Kidney epithelial cell (primary cell): ENCODE measurements at regions not wholly inside any gene's neighbourhood (a gene's known extent, or its start where the extent isn't known, plus 50 kb on each side); places are given as distances from the start of the nearest gene placed in this dataset.
A peak's percentile ranks its signal among the peaks of the same experiment; 100 is the strongest.

Experiments
- DNase-seq: peaks from one replicate; pipeline ENCODE4 v3.0.0-alpha.2; 2010; ENCODE audit warnings: low read depth
- H3K27me3 ChIP-seq: 2 replicates; pipeline ENCODE4 v1.6.0; 2011; ENCODE audit warnings: low read length; ENCODE audit not compliant: control insufficient read depth, insufficient read depth
- H3K36me3 ChIP-seq: 2 replicates; pipeline ENCODE4 v1.5.1; 2011; ENCODE audit warnings: low read length; ENCODE audit not compliant: control insufficient read depth, insufficient read depth
- H3K4me3 ChIP-seq: 2 replicates; pipeline ENCODE4 v1.5.1; 2011; ENCODE audit warnings: low read depth, mild to moderate bottlenecking, control low read depth, low read length
- CTCF ChIP-seq: IDR thresholded peaks from 2 replicates; pipeline ENCODE4 v1.5.1; 2011; ENCODE audit warnings: mild to moderate bottlenecking, moderate library complexity, low read length, control low read depth, inconsistent platforms; ENCODE audit not compliant: insufficient read depth, poor library complexity, severe bottlenecking

DNA sequence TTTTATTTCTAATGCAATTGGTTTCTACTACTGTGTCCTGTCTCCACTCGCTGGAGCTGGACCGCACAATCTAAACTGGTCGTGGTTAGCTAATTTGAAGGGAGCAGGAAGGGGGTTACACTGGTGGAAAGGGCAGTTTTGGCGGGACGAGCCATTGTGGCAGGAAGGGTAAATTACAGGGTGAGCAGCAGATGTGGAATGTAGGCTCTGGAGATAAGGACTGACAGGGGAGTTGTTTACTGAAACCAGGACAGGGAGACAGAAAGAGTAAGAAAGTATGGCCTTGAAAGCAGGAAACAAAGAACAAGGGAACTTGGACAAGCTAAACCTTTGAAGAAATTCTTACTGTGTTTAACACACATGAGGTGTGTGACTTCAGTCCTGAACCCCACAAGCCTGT, 147.8 kb downstream of the ATXN7L3B start:
- Histone ChIP-seq H3K4me3 (no peak overlapping the region), H3K36me3 (no peaks in the 10 kb centered on the region), H3K27me3 (no peaks in the 10 kb centered on the region)
- no peak for TF ChIP-seq CTCF
- DNase-seq = no peak

DNA sequence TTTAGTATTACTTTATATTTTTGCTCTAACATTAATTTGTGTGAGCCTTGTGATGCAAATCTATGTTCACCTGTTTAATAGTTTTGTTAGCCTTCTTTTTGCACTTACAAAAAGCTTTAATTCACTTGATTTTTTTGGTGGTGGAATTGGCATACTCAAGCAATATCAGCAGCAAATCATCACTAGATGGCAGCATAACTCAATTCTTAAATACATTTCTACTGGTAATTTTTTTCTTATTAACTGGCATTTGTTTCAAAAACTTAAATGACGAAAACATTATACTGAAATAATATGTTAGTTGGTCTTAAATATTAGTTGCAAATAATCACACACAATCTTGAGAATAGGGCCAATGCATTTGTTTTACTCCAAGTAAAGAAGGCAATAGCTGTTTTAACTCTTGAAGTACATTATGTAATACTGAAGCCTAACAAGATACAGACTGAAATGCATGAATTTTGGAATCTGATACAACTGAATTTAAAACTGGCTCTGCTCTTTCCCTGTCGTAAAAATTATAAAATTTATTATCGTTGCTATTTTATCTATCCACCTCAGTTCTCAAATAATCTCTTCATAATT, 151.5 kb downstream of the ATXN7L3B start:
- H3K4me3 ChIP-seq = no peak overlapping the region
- TF ChIP-seq CTCF = peak; percentile 56
- no peaks in the 10 kb centered on the region for H3K27me3 ChIP-seq
- no peaks in the 10 kb centered on the region for H3K36me3 ChIP-seq
- peak; percentile 26 for DNase-seq

DNA sequence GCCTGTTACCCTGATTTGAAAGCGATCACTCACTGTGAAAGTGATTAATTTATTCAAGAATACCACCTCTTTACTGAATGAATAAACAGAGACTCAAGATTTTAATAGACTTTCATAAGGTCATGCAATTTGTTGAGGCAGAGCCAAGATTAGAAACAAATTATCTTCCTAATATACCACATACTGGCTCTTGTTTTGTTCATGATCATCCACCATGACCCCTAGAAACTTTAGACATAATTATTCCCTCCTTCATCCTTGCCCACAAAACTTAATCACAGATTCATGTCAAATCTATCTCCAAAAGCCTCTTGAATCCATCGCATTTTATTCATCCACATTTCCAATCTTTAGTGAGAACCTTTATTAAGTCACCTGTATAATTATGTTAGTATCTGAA, 152.3 kb downstream of the ATXN7L3B start:
- TF ChIP-seq CTCF = no peak
- no peaks in the 10 kb centered on the region for H3K27me3 ChIP-seq
- no peak overlapping the region for H3K4me3 ChIP-seq
- H3K36me3 ChIP-seq = no peaks in the 10 kb centered on the region
- no peak for DNase-seq

DNA sequence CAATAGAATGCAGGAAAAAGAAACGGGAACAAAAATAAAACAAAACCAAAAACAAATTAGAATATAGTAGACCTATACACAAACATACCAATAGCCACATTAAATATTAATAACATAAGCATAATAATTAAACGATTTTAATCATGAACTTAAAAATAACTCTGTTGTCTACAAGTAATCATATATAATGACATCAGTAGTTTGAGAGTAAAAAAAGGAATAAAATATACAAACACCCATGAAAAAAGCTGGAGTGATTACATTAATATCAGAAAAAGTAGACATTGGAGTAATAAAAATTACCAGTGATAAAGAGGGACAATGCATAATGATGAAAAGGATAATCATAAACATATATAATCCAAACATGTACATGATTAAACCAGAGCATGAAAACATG, 181.8 kb downstream of the ATXN7L3B start:
- Histone ChIP-seq H3K36me3 (no peaks in the 10 kb centered on the region), H3K4me3 (no peak overlapping the region), H3K27me3 (no peaks in the 10 kb centered on the region)
- DNase-seq = no peak
- TF ChIP-seq CTCF = no peak

- H3K36me3 ChIP-seq = no peaks in the 10 kb centered on the region
- peak; percentile 50 for DNase-seq
- H3K27me3 ChIP-seq = no peaks in the 10 kb centered on the region
- TF ChIP-seq CTCF = no peak
- no peak overlapping the region for H3K4me3 ChIP-seq
These were observed 185.1 kb downstream of the ATXN7L3B start for GRCh38 chr12:74722709-74723108.

- no peak for DNase-seq
- Histone ChIP-seq H3K4me3 (no peak overlapping the region), H3K27me3 (no peaks in the 10 kb centered on the region), H3K36me3 (no peaks in the 10 kb centered on the region)
- no peak for TF ChIP-seq CTCF
These were observed 187.5 kb downstream of the ATXN7L3B start for GRCh38 chr12:74725154-74725553.
